Activated T-helper 1 cell treated with anti-CD3 and anti-CD28 coated beads, Interleukin-2, amount 50 U/mL, for 16 hours (primary cell): ENCODE measurements at regions not wholly inside any gene's neighbourhood (a gene's known extent, or its start where the extent isn't known, plus 50 kb on each side); places are given as distances from the start of the nearest gene placed in this dataset.

ENCODE experiments used
- DNase-seq, 2 donors: peaks; one replicate each; pipeline ENCODE4 v3.0.0-alpha.2; 2020; ENCODE audit warnings: low read depth in 1 of 2, low spot score in 1 of 2

DNA sequence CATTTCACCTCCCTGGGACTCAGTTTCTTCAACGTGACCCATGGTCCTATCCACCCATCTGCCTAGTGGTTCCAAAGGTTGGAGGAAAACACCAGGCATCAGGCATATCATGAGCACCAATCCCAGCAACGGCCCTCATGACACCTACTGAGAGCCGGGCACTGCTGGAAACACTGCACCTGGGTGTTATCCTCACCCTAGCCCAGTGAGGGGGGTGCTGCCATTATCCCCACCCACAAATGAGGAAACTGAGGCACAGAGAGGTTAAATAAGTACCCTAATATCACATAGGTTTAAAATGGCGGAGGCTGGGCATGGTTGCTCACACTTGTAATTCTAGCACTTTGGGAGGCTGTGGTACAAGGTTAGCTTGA lies 206.9 kb downstream of the MATN1 start:
- DNase-seq, result no peak

DNA sequence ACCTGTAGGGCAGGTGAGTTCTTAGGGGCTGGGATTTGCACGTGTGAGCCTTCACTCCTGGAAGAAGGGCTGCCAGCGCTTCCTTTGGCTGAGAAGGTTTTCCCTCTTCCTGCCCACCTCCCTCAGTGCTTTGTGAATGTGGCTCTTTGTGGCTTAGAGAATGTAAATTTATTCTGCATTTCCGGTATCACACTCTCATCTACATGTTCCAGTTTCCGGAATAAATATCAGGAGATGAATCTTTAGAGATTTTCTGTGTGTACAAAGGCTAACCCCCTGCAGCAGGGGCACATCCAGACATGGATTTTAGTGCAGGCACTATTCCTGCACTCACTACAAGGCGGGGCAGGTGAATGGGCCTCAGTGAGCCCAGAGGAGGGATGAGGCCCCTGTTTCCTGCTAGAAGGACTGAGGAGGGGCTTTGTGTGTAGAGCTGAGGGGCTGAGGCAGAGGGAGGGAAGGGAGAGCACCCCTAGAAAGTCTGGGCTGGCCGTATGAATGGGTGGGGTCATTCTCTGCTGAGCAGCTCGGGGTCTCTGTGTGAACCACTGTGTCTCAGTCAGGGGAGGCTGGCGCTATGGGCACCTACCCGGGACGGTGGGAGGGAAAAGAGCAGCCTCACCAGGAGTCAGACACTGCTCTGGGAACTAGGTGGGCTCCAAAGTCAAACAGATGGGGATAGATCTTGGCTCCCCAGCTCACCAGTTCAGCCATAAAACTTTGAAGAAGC lies 207.5 kb downstream of the MATN1 start:
- no peak for DNase-seq

DNA sequence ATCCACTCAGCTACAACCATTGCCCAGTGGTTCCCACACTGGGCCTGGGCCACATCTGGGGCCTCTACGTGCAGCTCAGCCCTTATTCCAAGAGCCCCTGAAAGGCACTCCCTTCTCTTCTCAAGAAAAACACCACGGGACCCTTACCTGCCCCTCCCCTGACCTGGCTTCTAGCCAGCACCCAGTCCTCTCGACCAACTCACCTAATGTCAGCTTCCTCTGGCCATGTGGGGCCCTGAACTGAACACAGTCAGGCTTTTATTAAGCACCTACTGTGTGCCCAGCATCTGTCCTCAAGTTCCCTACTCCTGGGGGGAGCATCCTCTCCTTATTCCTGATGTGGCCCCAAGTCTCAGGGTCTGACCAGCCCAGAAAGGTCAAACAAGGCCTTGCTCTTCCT lies 208.4 kb downstream of the MATN1 start:
- DNase-seq, result no peak

DNA sequence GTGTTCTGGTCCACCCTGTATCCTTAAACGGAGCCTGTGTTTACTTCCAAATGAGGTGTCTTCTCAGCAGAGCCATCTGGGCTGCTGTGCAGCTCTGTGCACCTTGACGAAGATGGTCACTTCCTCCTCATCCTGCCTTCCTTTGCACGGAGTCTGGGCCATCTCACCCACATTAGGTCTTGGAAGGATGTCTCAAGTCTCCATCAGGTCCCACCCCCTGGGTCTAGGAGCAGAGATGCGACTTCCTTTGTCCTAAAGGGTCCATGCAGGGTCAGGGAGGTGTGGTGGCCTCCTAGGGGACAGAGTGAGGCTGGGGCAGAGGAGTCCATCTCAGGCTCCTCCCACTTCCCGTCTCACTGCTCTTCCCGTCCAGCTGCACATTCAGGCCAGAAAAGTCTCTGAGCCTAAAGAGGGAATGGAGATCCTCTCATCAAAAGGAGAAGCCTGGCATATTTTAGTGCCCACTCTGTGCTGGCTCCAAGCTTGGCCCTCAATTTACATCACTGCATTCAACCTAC lies 209.2 kb downstream of the MATN1 start:
- no peak for DNase-seq

DNA sequence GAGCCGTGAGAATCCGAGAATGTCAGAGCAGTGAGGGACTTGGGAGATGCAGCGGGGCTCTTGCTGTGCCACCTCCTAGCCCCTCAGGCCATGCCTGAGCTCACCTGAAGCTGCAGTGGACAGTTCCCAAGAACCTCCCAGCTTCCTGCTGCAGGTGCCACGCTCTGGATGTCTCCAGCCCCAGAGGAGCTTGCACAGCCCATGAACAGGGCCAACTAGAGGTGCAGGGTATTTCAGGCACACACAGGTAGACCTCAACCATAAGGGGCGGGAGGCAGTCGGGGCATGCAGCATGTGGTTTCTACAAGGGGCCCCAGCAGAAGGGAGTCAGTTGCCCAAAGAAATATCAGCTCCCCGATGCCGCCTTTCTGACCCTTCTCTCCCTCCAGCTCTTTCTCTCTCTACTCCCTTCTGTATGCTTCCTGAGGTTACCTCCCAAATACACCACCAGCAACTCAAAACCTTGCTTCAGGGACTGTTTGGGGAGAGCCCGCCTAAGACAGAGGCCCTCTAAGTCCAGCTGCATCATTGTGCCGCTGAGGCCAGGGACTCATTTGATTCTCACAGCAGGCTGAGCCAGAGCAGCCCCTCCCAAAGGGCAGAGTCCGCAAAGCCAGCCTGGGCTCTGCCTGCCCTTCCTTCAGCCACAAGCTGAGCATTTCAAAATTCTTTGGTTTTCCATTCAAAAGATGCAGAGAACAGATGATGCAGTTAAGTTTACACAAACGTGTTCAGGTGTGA lies 209.8 kb downstream of the MATN1 start:
- DNase-seq, result no peak

DNA sequence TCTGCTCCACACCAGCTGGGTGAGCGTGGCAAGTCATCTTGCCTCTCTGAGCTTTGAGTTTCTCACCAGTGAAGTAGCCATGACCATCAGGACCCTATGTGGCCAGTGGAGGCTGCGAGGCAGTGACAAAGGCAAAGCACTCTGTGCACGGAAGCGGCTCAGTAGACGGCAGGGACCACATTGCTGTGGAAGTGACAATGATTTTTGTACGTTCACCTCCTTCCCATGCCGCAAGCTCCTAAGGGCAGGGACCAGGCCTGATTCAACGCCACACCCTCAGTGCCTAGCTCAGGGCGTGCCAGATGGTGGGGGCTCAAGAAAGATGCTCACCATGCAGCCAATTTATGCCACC lies 210.5 kb downstream of the MATN1 start:
- DNase-seq, result no peak

DNA sequence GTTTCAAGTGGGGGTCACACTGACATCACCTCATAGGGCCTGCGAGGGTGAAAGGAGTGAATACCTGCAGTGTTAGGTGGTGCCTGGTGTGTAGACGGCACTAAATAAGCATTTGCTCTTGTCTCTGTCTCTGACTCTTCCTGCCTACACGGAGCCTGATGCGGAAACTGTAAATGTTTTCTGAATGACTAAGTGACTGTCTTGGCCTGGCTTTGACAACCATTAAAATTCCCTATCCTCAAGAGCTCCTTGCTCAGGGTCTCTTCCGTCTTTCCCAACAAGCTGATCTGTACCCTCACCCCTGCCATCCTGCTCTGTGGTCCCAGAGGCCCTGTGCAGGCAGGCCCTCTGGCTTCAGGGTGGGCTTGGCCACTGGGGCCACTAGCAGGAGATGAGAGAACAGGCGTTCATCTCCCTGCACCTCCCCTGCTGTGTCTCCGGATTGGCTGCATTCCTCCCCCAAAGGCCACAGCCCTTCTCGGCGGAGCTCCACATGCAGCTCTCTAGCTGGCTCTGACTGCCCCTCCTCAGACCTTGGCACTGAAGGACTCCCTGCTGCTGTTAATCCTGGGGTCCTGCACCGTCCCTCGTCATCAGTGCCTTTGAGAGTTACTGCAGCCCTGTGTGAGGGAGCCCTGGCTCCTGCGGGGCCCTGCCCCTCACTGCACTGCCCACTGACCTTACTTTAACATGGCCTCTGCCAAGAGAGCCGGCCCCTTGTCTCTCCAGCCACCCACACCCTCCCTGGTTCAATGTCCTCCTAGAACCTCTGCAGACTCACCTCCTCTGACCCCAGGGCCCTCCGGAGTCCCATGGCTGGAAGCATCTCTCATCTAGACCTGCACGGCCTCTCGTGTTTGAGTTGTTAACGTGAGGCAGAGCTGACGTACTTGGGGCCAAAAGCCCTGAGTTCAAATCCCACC lies 211.1 kb downstream of the MATN1 start:
- no peak for DNase-seq

DNA sequence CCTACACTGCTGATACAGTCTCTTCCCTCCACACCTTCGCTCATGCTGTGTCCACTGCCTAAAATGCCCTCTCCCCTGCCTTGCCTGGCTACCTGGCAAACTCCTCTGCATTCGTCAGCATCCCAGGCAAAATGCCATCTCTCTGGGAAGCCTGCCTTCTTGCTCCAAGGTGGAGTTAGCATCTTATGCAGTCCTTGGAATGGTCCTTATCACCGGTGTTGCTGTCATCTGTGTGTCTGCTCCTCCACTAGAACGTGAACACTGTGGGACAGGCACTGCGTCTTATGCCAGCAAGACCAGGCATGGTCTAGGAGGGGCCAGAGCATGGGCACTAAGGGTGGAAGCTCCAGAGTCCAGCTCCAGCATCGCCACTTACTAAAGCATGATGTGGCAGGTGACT lies 211.8 kb downstream of the MATN1 start:
- DNase-seq, result no peak

DNA sequence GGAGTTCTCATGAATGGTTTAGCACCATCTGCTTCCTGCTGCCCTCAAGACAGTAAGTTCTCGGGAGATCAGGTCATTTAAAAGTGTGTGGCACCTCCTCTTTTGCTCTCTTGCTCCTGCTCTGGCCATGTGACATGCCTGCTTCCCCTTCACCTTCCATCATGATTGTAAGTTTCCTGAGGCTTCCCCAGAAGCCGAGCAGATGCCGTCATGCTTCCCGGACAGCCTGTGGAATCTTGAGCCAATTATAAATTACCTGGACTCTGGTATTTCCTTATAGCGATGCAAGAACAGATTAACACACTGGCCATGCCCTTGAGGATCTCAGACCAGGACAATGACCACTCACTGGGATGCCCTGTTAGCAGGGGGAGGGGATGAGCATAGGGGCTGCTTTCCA lies 212.3 kb downstream of the MATN1 start:
- DNase-seq, result no peak

DNA sequence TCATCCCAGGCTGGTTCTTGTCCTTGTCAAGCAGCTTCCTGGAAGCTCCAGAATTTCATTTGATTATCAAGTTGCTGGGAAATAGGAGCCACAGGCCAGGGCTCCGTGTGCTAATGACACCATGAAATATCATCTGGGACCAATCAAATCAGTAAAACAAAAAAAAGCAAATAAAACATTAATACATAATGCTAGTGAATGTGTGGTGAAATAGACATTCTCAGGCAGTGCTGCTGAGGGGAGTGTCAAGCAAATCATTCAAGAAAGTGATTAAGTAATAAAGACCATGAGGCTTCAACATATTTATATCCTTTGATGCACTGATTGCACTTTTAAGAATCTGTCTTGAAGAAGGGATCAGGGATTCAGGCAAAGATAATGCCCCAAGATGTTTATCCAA lies 213.7 kb downstream of the MATN1 start:
- no peak for DNase-seq

DNA sequence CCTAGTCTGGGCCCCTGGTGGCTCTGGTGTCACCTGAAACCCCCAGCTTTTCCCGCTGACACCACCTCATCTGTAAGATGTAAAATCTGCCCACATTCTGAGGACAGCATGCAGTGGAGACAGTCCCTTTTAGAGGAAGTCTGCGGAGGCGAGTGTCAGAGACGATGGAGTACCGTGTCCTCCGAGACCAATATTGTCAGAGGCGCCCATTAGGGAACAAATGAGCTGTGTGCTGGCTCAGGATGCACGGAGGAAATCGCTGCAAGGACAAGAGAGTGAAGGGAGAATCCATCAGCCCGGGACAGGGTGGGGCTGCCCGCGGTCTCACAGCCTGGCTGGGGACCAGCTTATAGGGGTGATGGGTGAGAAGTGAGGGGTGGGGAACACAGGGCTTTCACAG lies 214.8 kb downstream of the MATN1 start:
- DNase-seq, result no peak

DNA sequence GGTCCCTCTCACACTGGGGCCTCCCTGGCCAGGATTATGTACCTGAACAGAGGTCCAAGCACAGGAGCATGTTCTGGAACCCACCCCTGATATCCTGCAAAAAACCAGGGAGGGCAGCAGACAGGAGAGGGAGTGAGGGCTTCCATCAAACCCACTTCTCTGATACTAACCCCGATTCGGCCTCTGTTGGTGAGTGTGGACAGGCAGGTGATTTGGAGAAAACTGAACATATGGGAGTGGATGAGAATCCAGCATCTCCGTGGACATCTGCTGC lies 215.3 kb downstream of the MATN1 start:
- DNase-seq, result no peak

DNA sequence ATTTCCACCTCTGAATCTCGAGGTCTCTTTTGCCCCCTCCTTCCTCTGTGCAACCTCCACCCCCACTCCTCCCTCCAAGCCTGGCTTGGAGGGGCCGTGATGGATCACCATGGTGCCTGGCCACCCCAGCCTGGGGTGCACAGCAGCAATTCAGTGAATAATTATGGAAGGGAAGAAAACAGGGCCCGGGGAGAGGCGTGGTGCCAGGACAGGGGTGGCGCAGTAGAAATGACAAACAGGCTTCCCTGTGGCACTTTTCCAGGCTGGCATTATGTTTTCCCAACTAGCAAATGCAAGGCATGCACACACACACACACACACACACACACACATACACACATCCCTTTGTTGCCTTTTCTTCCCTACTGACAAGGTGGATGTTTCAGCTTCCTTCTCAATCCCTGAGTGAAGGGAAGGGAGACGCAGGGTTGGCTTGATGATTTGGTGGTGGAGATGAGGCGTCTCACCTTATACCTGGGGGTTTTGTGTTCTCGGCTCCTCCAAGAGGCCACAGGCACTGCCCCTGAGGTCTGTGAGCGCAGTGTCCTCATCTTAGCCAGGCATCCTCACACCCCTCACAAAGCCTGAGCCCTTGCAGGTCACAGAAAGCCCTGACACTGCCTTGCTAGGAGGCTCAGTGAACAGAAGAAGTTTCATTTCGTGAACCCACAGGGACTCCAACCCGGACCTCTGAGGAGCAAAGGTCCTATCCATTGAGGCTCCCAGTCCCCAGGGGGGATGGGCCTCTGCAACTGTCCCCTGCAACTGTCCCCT lies 215.8 kb downstream of the MATN1 start:
- no peak for DNase-seq

DNA sequence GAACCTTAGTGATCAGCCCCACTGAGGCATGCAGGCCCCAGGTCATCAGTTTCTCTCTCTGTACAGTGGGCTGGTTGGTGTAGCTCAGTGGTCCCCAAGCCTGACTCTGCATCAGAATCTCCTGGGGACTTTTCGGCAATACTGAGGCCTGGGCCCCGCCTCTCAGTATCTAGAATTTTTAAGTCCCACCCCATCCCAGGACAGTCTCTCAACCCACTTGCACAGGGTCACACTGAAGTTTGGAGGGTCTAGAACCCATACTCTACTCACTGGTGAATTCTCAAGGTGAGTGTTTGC lies 216.4 kb downstream of the MATN1 start:
- DNase-seq, result no peak

DNA sequence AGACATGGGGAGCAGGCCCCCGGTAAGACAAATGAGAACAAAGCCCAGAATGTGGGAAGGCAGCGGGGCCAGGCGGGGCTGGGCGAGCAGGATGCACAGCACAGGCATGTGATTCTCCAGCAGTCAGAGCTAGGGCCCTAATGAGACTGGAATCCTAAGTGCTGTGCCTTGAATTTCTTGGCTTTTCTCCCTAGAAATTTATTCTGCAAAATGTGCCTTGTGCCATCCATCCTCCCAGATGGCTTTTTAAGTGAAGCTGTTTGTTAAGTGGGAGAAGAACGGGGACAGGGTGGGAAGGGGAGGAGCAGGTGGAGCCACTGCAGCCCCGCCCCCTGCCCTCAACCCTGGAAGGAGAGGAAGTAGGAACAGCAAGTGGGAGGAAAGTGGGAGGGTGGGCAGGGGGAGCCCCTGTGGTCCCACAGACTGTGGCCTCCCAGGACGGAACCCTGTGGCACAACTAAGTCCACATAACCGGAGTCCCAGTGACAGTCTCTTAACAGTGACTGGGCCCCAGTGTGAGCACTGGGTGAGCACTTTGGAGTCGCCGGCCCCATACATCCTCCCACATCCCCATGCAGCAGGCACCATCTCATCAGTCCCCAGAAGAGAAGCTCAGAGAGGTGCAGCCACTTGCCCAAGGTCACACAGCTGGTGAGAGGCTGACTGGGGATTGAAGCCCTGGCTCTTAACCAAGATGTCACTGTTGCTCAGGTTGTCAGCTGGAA lies 216.9 kb downstream of the MATN1 start:
- no peak for DNase-seq

DNA sequence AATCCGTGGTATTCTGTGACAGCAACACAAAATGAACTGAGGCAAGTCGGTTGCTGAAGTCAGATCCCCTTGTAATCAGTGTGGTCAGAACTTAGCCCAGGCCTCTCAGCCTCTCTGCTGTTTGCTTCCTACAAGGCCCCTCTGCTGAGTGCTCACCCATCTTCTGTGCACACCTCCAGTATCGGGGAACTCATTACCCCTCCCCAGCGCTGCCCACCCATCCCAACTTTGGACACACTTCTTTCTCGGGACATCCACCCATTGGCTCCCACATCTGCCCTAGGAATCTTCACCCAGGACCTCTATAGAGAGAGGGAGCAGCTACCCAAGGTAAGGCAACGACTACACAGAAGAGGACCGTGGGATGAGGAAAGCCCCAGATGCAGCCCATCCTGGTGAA lies 217.5 kb downstream of the MATN1 start:
- DNase-seq, result no peak

DNA sequence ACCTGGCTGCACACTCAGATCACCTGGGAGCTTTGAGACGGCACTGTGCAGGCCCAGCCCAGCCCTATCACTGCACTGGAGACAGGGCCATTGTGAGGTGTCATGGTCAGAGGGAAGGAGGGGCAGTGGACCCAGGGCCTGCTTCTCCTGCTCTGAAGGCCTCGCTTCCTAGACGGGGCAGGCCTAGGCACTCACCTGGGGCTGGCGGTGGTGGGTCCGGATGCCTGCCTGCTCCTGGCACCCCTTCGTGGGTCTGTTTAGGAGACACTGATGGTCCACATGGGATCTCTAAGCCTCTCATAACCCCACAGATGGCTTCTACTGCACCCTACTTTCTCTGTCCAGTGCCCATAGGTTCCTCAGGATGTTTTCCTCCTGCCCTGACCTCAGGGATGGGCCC lies 230.9 kb downstream of the MATN1 start:
- no peak for DNase-seq

DNA sequence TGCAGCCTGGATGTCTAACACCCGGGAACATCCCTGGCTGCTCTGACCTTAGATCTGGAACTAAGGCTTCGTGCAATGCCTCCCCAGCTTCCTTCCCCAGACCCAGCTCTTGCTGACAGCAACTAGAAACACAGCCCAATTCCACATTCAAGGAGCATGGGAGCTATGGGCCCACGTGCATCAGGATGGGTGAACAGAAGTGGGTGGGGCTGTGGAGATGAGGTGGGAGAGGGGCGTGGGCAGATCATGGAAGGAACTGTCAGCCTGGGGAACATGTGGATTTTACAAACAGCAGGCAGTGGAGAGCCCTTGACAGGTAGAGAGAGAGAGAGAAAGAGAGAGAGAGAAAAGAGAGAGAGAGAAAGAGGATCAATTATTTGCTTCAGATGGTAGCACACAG lies 231.6 kb downstream of the MATN1 start:
- DNase-seq, result no peak

DNA sequence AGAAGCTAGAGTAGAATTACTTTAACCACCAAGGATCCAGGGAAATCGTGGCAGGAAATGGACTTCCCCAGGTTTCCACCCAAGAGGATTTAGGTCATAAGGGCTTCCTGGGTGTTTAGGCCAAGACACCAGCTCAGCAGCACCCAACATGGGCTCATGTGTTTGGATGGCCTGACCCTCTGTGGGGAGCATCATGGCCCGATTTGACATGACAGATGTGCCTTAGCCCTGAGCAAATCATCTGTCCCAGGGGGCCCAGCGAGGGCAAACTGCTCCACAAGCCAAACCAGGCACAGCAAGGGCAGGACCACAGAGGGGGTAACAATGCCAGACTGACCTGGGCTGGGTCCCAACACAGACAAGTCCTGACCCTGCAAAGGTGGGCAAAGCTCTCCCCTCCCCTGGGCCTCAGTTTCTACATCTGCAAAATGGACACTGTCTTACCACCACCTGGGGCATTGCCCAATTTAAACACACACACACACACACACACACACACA lies 232.8 kb downstream of the MATN1 start:
- no peak for DNase-seq

DNA sequence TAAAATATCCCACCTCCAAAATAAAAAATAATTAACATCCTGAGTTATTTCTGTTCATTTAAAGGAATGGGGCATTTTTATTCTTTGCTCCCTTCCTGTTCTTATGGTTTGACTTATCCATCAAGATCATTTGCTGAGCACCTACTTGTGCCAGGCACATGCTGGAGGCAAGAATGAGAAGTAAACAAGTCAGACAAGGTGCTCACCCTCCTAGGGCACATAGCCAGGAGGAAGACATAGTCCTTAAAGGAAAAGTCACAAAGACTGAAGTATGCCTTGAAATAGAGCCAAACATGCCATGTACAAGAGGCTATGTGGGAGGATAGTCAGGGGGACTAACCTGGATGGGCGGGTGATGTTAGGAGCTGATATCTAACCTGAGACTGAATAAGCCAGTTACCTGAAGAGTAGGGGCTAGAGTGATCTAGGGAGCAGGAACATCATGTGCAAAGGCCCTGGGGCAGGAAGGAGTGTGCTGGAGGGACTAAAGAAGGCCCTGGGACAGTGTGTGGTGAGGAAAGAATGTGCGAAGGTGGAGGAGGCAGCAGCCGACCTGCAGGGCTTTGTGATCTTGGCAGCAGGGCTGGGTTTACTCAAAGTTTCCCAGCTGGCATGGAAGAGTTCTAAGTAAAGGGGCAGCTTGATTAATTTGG lies 233.5 kb downstream of the MATN1 start:
- DNase-seq, result no peak
